Duodenal mucosa (tissue), 2 donors: ENCODE measurements at regions not wholly inside any gene's neighbourhood (a gene's known extent, or its start where the extent isn't known, plus 50 kb on each side); places are given as distances from the start of the nearest gene placed in this dataset.
"Not testable (repeated sequence)": the region's sequence is repeated elsewhere in the genome, so short reads cannot be mapped to it uniquely, and the experiment has no call there.

Source experiments
- H3K27ac ChIP-seq: one replicate; pipeline ENCODE4 v1.7.0; 2013; ENCODE audit warnings: low read depth, low read length
- H3K27me3 ChIP-seq, 2 donors: one replicate each; pipeline ENCODE4 v1.7.0; 2013; ENCODE audit warnings: low read length in 2 of 2, control low read depth in 1 of 2; ENCODE audit not compliant: insufficient read depth in 2 of 2, control insufficient read depth in 1 of 2
- H3K36me3 ChIP-seq, 2 donors: one replicate each; pipeline ENCODE4 v1.7.0; 2013; ENCODE audit warnings: low read length in 2 of 2, control low read depth in 1 of 2; ENCODE audit not compliant: insufficient read depth in 2 of 2, control insufficient read depth in 1 of 2
- H3K4me1 ChIP-seq, 2 donors: one replicate each; pipeline ENCODE4 v1.7.0; 2013; ENCODE audit warnings: low read length in 2 of 2, control low read depth in 1 of 2; ENCODE audit not compliant: insufficient read depth in 2 of 2, control insufficient read depth in 1 of 2
- H3K4me3 ChIP-seq, 2 donors: one replicate each; pipeline ENCODE4 v1.7.0; 2013; ENCODE audit warnings: low read length in 2 of 2, low read depth in 1 of 2
- H3K9ac ChIP-seq, 2 donors: one replicate each; pipeline ENCODE4 v1.7.0; 2013; ENCODE audit warnings: low read length in 2 of 2, low read depth in 1 of 2
- H3K9me3 ChIP-seq, 2 donors: one replicate each; pipeline ENCODE4 v1.7.0; 2013; ENCODE audit warnings: low read length in 2 of 2, control low read depth in 1 of 2; ENCODE audit not compliant: control insufficient read depth in 1 of 2

DNA sequence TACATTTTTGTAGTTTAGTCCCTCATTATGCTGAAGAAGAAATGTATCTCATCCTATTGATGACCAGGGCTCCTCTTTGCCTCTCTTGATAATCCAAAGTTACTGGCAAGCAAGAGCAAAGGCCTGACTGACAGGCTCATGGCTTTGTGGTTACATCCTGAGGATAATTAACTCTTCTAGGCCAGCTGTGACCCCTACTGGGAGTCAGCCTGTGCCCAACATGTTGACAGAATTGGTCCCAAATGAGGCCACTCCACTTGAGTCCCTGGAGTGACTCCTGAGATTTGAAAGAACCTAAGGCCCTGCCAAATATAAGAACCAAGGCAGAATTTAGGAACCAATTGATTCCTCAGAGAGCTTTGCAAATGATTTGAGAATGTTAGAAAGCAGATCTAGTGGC, 973.8 kb upstream of the CELF4 start:
- Histone ChIP-seq H3K9me3 (peaks cover 0 to 16% of the 10 kb centered on the region in 2 donors), H3K27me3 (no peaks in the 10 kb centered on the region), H3K9ac (no peak overlapping the region), H3K27ac (no peak overlapping the region), H3K36me3 (no peaks in the 10 kb centered on the region), H3K4me1 (no peaks in the 10 kb centered on the region), H3K4me3 (no peak overlapping the region)

DNA sequence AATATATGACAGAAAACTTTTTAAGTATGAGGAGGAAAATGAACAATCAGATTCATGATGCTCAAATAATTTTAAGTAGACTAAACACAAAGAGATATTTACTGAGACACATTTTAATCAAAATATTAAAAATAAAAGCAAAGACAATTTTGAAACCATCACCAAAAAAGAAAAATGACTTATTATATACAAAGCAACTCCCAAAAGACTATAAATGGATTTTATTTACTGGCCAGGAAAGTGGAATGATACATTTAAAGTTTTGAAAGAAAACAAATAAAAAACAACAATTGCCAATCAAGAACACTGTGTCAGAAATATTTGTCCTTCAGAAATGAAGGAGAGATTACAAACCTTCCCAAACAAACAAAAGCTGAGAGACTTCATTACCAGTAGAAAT, 968.5 kb upstream of the CELF4 start:
- Histone ChIP-seq H3K9ac (no peak overlapping the region), H3K27ac (no peak overlapping the region), H3K27me3 (no peaks in the 10 kb centered on the region), H3K36me3 (no peaks in the 10 kb centered on the region), H3K9me3 (peaks cover 3 to 15% of the 10 kb centered on the region in 2 donors), H3K4me1 (no peaks in the 10 kb centered on the region), H3K4me3 (no peak overlapping the region)

DNA sequence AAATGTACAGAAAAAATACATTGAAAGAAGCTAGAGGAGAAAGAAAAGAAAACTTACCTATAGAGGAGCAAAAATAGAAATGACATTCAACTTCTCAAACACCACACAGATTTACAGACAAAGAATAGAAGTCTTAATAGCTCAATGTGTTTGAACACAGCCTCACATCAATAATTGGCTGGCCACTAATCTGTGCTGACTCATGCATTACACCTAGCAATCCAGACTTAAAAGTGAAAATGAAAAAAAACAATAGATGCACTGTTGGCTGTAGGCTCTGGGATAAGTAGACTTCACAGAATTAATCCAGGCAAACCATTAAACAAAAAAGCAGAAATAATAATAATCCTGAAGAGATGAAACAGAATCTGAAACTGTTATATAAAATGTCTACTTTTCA, 961.3 kb upstream of the CELF4 start:
- Histone ChIP-seq H3K27me3 (no peaks in the 10 kb centered on the region), H3K4me1 (no peaks in the 10 kb centered on the region), H3K9me3 (no peaks in the 10 kb centered on the region), H3K27ac (no peak overlapping the region), H3K4me3 (no peak overlapping the region), H3K36me3 (no peaks in the 10 kb centered on the region), H3K9ac (no peak overlapping the region)

DNA sequence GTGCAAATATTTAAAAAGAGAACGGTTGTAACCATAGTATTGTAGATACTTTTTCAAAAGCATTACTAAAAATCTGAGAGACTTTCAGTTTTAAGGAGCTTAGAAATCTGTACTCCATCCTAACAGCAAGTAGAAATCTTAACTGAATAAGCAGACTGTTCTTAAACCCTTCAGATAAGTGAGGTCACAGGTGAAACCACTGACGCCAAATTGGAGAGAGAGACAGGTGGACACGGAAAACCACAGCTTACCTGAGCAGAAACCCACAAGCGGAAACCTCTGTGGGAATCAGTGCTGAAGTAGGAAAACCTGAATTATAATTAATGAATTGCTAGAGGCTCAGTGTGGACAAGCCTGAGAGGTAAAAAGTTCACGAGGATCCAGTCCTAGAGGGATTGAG, 959.4 kb upstream of the CELF4 start:
- Histone ChIP-seq H3K4me1 (no peaks in the 10 kb centered on the region), H3K27me3 (no peaks in the 10 kb centered on the region), H3K9ac (no peak overlapping the region)

DNA sequence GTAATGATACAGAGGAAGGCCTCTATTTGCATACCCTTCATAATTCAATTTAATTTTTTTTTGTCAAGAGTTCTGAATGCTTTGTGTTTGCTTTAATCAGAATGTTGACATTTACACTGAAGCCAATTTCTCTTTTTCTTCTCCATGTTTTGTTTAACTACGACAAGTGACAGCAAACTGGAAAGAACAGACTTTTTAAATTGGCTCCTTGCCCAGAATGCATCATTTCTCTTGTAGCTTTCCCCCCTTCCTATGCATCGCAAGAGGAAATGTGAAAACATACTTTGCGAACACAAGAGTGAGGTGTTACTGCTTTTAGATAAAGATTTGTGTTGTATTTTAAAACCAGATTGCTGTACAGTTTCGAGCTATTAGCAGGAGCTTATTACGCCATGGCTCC, 955.2 kb upstream of the CELF4 start:
- Histone ChIP-seq H3K27ac (no peak overlapping the region), H3K4me1 (no peaks in the 10 kb centered on the region), H3K9ac (no peak overlapping the region), H3K4me3 (no peak overlapping the region), H3K27me3 (no peaks in the 10 kb centered on the region), H3K36me3 (no peaks in the 10 kb centered on the region), H3K9me3 (no peaks in the 10 kb centered on the region)

More for the DNA sequence above, 959.4 kb upstream of the CELF4 start:
- H3K36me3 ChIP-seq = no peaks in the 10 kb centered on the region
- no peak overlapping the region for H3K27ac ChIP-seq
- H3K4me3 ChIP-seq = no peak overlapping the region
- no peaks in the 10 kb centered on the region for H3K9me3 ChIP-seq

DNA sequence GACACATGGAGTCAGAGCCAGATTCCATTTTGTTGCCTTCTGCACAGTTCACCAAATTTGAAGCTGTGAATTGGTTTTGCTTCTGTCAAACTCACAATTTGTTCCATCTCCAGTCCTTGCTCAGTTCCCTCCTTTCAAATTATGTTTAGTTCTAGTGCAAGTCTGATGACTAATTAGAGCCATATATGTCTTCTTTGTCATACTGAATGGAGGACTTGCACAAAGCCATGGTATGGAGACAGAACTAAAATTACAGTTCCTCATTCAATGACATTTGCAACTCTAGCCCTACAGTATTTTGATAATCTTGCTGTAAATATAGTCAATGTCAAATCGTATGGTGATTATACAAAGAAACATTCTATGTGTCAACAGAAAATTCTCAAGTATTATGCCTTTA, 936.9 kb upstream of the CELF4 start:
- H3K9me3 ChIP-seq = peaks cover 0 to 4% of the 10 kb centered on the region in 2 donors
- H3K27me3 ChIP-seq = no peaks in the 10 kb centered on the region
- no peak overlapping the region for H3K27ac ChIP-seq
- H3K4me1 ChIP-seq = no peaks in the 10 kb centered on the region
- no peak overlapping the region for H3K9ac ChIP-seq
- no peaks in the 10 kb centered on the region for H3K36me3 ChIP-seq
- H3K4me3 ChIP-seq = no peak overlapping the region

DNA sequence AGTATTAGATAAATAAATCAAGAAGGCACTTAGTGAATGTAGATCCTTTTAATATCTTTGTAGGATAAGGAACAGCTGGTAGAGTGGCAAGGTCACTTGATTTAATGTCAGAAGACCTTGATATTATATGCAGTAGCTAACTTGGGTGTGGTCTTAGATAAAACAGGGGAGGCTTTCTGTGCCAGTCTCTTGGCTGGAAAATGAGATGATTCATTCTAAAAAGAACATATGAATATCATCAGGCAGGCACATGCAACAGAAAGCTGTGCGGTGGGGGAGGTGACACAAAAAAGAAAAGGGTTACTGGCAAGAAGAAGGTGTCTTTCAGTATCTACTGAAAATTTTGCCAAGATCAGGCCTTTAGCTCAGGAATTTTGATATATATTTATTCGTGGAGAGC, 931.7 kb upstream of the CELF4 start:
- no peaks in the 10 kb centered on the region for H3K27me3 ChIP-seq
- no peak overlapping the region for H3K4me3 ChIP-seq
- H3K4me1 ChIP-seq = no peaks in the 10 kb centered on the region
- no peaks in the 10 kb centered on the region for H3K9me3 ChIP-seq
- H3K9ac ChIP-seq = no peak overlapping the region
- no peak overlapping the region for H3K27ac ChIP-seq
- no peaks in the 10 kb centered on the region for H3K36me3 ChIP-seq

DNA sequence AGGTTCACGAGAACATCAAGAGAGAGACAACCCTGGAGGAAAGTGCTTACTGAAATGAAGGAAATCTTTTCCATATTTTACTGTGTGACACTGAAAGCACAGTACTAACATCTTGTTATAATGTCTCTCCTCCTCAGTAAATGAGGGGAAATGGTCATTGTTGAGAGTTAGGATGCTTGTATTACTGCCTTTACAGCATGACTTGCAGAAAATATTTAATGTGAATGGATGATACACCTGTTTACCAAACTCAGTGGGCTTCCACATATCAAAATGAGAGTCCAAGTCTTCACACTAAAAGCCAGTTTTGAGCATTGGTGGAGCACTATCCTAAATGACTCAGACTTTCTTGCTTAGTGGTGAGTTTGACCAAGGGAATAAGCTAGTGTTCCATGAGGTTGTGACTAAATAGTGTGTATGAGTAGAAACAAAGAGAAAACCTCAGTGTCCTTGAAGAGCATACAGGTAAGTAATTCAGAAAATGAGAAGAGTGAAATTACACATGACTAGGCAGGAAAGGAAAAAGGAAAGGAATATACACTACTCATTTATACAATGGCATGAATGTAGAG, 930.7 kb upstream of the CELF4 start:
- Histone ChIP-seq H3K9ac (no peak overlapping the region), H3K27me3 (no peaks in the 10 kb centered on the region), H3K9me3 (peaks cover 0 to under 1% of the 10 kb centered on the region in 2 donors), H3K4me1 (no peaks in the 10 kb centered on the region), H3K36me3 (no peaks in the 10 kb centered on the region), H3K27ac (no peak overlapping the region), H3K4me3 (no peak overlapping the region)

DNA sequence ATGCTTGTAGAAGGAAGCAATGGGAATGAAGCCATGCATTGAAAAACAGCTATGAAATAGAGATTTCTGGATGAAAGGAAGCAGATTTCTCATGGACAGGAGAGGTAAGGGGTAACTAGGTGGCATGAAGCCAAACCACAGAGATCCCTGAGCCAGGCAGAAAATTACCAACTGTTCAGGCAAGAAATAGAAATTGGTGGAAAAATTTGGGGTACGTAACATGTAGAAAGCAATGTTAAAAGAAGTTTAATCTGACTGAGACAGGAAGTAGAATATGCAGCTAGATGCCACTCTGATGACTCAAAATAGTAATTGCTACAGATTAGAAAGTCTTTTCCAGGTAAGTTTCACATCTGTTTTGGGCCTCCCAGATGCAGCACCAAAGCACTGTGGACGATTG, 928.5 kb upstream of the CELF4 start:
- Histone ChIP-seq H3K36me3 (no peaks in the 10 kb centered on the region), H3K9me3 (peaks cover 0 to 3% of the 10 kb centered on the region in 2 donors), H3K27me3 (no peaks in the 10 kb centered on the region), H3K27ac (no peak overlapping the region), H3K4me3 (no peak overlapping the region), H3K4me1 (no peaks in the 10 kb centered on the region), H3K9ac (no peak overlapping the region)

DNA sequence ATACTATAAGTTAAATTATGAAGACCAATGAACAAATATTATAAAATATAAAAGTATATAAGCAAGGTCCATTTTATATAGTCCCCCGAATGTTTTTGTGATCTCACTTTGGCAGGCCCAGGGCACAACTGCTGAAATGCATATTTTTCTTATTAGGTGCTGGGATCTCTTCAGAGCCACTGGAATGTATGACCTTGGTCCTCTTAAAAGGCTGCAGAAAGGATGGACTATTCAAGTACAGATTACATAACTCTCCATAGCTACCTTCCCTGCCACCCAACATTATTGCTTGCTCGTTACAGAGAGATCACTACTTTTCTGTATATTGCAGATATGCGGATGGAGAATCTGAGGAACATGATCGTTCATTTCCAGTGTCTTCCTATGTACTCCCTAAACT, 925.6 kb upstream of the CELF4 start:
- no peak overlapping the region for H3K27ac ChIP-seq
- no peak overlapping the region for H3K9ac ChIP-seq
- no peaks in the 10 kb centered on the region for H3K36me3 ChIP-seq
- no peaks in the 10 kb centered on the region for H3K27me3 ChIP-seq
- H3K4me3 ChIP-seq = no peak overlapping the region
- no peaks in the 10 kb centered on the region for H3K4me1 ChIP-seq
- peaks cover 0 to 3% of the 10 kb centered on the region in 2 donors for H3K9me3 ChIP-seq

DNA sequence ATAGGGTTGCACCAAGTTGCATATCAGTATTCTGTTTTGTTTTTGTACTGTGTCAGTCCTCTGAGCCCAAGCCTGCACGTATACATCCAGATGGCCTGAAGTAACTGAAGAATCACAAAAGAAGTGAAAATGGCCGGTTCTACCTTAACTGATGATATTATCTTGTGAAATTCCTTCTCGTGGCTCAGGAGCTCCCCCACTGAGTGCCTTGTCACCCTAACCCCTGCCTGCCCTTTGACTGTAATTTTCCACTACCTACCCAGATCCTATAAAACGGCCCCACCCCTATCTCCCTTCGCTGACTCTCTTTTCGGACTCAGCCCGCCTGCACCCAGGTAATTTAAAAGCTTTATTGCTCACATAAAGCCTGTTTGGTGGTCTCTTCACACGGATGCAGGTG, 924.1 kb upstream of the CELF4 start:
- H3K36me3 ChIP-seq, H3K27ac ChIP-seq, H3K9ac ChIP-seq, H3K27me3 ChIP-seq, H3K4me3 ChIP-seq, H3K9me3 ChIP-seq, H3K4me1 ChIP-seq: not testable (repeated sequence)
